ENCODE measurements at regions not wholly inside any gene's neighbourhood (a gene's known extent, or its start where the extent isn't known, plus 50 kb on each side); places are given as distances from the start of the nearest gene placed in this dataset.
"Not testable (repeated sequence)": the region's sequence is repeated elsewhere in the genome, so short reads cannot be mapped to it uniquely, and the experiment has no call there.

- H3K9ac ChIP-seq (ENCODE audit: insufficient read depth in 1 of 2, low read length in 2 of 2), result no peak overlapping the region
- DNase-seq (no peak), ATAC-seq (ENCODE audit: insufficient read depth, low FRiP score) (no peak)
- H3K27me3 ChIP-seq (ENCODE audit: control insufficient read depth in 3 of 3, insufficient read depth in 3 of 3, low read length in 2 of 3), result no peaks in the 10 kb centered on the region
- H3K4me1 ChIP-seq (ENCODE audit: control insufficient read depth in 5 of 5, insufficient read depth in 5 of 5, low read length in 5 of 5), result no peaks in the 10 kb centered on the region
- no peak overlapping the region for H3K4me3 ChIP-seq
- WGBS, 2 donors, result 90 to 94% methylated on average over 34 of the region's 34 CpGs
- H3K36me3 ChIP-seq (ENCODE audit: control insufficient read depth in 4 of 4, insufficient read depth in 4 of 4, low read length in 4 of 4), result no peaks in the 10 kb centered on the region
- H3K9me3 ChIP-seq (ENCODE audit: control insufficient read depth in 4 of 4, insufficient read depth in 3 of 4, low read length in 3 of 4), result peaks cover 0 to 29% (median 2%) of the 10 kb centered on the region in 4 donors
- no peak for TF ChIP-seq CTCF (IDR thresholded peaks at IDR 0.05; ENCODE audit: control extremely low read depth, extremely low read depth)
- H3K27ac ChIP-seq (ENCODE audit: low read depth in 1 of 2, low read length in 1 of 2), result no peak overlapping the region
Measured at GRCh38 chr13:18236528-18236815, 945.2 kb downstream of the TUBA3C start.

- Histone ChIP-seq H3K4me1 (ENCODE audit: control insufficient read depth in 5 of 5, insufficient read depth in 5 of 5, low read length in 5 of 5) (no peaks in the 10 kb centered on the region), H3K27ac (ENCODE audit: low read depth in 1 of 2, low read length in 1 of 2) (no peak overlapping the region), H3K36me3 (ENCODE audit: control insufficient read depth in 4 of 4, insufficient read depth in 4 of 4, low read length in 4 of 4) (no peaks in the 10 kb centered on the region), H3K4me3 (no peak overlapping the region), H3K9ac (ENCODE audit: insufficient read depth in 1 of 2, low read length in 2 of 2) (no peak overlapping the region), H3K9me3 (ENCODE audit: control insufficient read depth in 4 of 4, insufficient read depth in 3 of 4, low read length in 3 of 4) (peaks cover 0 to 29% (median 2%) of the 10 kb centered on the region in 4 donors), H3K27me3 (ENCODE audit: control insufficient read depth in 3 of 3, insufficient read depth in 3 of 3, low read length in 2 of 3) (no peaks in the 10 kb centered on the region)
- no peak for DNase-seq
- WGBS, 2 donors, result 93 to 97% methylated on average over 94 of the region's 94 CpGs
- no peak for ATAC-seq (ENCODE audit: insufficient read depth, low FRiP score)
- TF ChIP-seq CTCF (IDR thresholded peaks at IDR 0.05; ENCODE audit: control extremely low read depth, extremely low read depth), result no peak
Measured at GRCh38 chr13:18235756-18236527, 945.7 kb downstream of the TUBA3C start.

- Histone ChIP-seq H3K27me3 (ENCODE audit: control insufficient read depth in 3 of 3, insufficient read depth in 3 of 3, low read length in 2 of 3) (no peaks in the 10 kb centered on the region), H3K9me3 (ENCODE audit: control insufficient read depth in 4 of 4, insufficient read depth in 3 of 4, low read length in 3 of 4) (peaks cover 0 to 29% (median 3%) of the 10 kb centered on the region in 4 donors), H3K4me3 (no peak overlapping the region), H3K36me3 (ENCODE audit: control insufficient read depth in 4 of 4, insufficient read depth in 4 of 4, low read length in 4 of 4) (no peaks in the 10 kb centered on the region), H3K9ac (ENCODE audit: insufficient read depth in 1 of 2, low read length in 2 of 2) (no peak overlapping the region), H3K27ac (ENCODE audit: low read depth in 1 of 2, low read length in 1 of 2) (no peak overlapping the region), H3K4me1 (ENCODE audit: control insufficient read depth in 5 of 5, insufficient read depth in 5 of 5, low read length in 5 of 5) (no peaks in the 10 kb centered on the region)
- 95 to 98% methylated on average over 47 of the region's 47 CpGs for WGBS, 2 donors
- no peak for TF ChIP-seq CTCF (IDR thresholded peaks at IDR 0.05; ENCODE audit: control extremely low read depth, extremely low read depth)
- DNase-seq (no peak), ATAC-seq (ENCODE audit: insufficient read depth, low FRiP score) (no peak)
Measured at GRCh38 chr13:18235172-18235571, 946.5 kb downstream of the TUBA3C start.

- ATAC-seq (ENCODE audit: insufficient read depth, low FRiP score); H3K36me3 ChIP-seq (ENCODE audit: control insufficient read depth in 4 of 4, insufficient read depth in 4 of 4, low read length in 4 of 4); H3K27ac ChIP-seq (ENCODE audit: low read depth in 1 of 2, low read length in 1 of 2); H3K27me3 ChIP-seq (ENCODE audit: control insufficient read depth in 3 of 3, insufficient read depth in 3 of 3, low read length in 2 of 3); H3K4me3 ChIP-seq; H3K9ac ChIP-seq (ENCODE audit: insufficient read depth in 1 of 2, low read length in 2 of 2); H3K4me1 ChIP-seq (ENCODE audit: control insufficient read depth in 5 of 5, insufficient read depth in 5 of 5, low read length in 5 of 5); DNase-seq: not testable (repeated sequence)
- WGBS, 2 donors, result 95 to 98% methylated on average over 56 of the region's 56 CpGs
- peaks cover 0 to 29% (median 3%) of the 10 kb centered on the region in 4 donors for H3K9me3 ChIP-seq (ENCODE audit: control insufficient read depth in 4 of 4, insufficient read depth in 3 of 4, low read length in 3 of 4)
Measured at GRCh38 chr13:18234451-18234850, 947.2 kb downstream of the TUBA3C start.
